Activated CD4-positive, alpha-beta T cell treated with anti-CD3 and anti-CD28 coated beads, Interleukin-2, amount 50 U/mL, for 48 hours (primary cell): ENCODE measurements at regions not wholly inside any gene's neighbourhood (a gene's known extent, or its start where the extent isn't known, plus 50 kb on each side); places are given as distances from the start of the nearest gene placed in this dataset.
A peak's percentile ranks its signal among the peaks of the same experiment; 100 is the strongest.

Source experiments
- DNase-seq, 2 experiments: peaks; one replicate each; pipeline ENCODE4 v3.0.0-alpha.2; 2020

DNA sequence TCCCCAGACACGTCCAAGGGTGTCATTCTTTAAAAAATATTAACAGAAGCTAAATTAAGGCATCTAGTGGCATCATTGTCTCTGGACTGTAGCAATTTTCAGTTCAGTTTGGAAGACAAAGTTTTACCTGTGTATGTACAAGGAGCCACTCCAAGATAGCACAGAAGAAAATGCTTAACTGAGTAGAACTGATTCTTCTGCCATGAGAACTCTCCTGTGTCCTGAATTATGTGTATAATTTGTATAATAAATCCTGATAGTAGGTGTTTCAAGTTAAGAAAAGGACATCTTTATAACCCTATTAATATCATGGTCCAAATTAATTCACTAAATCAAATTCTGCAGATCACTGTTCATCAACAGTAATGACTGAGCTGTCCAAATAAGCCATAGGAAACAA, 1104.0 kb downstream of the XPNPEP1 start:
- DNase-seq = no peak

DNA sequence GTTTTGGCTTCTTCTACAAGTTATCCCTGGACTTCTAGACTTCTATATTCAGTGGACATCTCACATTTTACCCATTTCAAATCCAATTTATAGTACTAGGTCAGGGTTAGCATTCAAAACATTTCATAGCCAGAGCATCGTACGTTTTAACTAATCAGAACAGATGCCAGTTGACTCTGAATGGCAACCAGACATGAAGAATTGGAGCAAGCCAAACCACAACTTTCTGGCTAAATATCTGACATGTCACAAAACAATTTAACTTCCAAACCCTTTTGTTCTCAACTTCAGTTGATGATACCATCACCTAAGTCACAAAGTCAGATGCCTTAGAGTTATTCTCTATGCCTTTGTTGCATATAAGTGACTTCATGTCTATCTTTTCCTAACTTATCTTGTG, 1105.7 kb downstream of the XPNPEP1 start:
- no peak for DNase-seq

DNA sequence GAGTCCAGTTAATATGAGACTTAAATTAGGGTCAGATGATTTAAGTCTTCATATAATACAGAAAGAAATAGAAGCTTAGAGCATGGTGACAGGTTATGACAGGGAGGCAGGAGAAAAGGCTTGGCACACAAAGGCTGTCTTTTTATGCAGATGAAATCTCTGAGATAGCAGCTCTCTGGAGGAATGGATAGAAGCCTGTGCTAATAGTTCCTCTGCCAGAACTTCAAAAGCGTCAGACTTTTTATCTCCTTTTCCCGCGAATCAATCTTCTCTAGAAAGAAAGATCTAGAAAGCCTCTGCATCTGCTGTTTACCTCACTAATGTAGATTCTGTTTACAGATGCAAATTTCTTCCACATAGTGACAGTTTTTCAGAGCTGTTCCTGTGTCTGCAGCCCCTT, 1106.2 kb downstream of the XPNPEP1 start:
- no peak for DNase-seq

DNA sequence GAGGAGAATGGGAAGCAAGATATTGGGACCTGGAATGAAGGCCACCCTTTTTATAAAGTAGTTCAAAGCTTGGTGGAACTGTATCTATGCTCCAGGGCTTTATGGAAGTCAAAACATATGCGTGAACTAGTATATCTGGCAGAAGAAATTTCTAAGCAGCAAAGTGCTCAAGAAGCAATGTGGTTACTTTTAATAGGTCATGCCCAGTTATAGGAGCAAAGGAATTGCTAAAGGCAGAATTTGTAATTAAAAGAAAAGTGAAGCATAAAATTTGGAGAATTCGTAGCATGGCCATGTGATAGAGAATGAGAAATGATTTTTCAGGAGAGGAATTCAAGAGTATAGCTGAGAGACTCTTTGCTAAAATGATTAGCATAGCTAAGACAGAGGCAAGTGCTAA, 1110.4 kb downstream of the XPNPEP1 start:
- DNase-seq = no peak

DNA sequence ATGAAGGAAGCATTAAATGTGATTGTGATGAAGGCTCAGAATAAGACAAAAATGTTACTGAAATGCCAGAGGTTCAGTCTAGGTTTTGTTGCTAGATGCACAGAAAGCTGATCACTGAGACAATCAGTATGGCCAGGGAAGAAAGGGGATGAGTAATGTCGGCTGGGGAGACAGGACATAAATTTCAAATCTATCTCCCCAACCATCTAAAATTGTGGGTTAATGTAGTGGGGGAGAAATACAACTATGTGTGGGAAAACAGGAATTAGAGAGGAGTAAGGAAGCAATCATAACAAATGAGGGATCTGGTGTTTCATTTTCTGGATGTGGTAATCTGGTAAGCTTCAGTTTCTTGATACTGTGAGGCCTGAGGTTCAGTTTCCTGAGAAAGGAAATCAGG, 1111.0 kb downstream of the XPNPEP1 start:
- DNase-seq = no peak

DNA sequence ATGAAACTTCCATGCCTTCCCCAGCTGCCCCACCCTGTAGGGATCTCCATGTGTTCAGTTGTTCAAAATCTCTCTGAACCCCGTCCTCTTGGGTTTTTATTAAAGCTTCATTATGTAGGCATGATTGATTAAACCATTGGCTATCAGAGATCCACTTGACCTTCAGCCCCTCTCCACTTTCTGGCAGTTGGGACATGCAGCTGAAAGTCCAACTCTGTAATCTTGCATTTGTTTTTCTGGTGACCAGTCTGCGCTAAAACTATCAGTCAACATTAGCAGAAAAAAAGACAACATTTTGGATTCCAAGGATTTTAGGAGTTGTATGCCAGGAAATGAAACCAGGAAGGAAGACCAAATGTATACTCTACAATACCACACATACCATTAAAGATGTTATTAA, 1115.1 kb downstream of the XPNPEP1 start:
- DNase-seq = no peak

DNA sequence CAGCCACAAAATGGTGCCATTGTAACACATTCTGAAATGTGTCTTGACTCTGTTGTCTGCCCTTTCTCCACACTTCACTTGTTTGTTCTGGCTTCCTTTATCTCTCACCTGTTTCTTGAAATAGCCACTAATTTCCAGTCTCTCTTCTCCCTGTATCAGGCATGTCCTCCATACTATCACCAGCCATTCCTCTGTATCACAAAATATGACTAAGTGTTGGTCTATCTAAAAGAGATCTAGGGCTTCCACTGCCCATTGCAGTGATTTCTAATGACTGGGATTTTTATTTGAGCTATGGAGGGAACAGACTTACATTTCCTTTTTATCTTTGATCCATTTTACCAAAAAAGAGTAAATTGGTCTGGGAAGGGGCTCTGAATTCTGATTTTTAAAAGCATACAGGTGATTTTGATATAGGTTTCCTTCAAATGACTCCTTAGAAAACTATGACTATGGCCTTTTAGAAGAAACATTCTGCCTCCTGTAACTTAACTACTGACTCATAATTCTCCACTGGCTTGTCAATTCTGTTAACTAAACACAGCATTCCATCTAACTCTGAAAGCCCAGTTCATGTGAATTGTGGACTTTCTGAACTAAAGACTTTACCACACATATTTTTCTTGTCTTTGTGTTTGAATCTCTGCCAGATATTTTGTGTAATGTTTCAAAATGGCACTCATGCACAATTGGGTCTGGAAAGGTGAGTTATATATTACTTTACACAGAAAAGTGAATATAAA, 1121.4 kb downstream of the XPNPEP1 start:
- DNase-seq = no peak

DNA sequence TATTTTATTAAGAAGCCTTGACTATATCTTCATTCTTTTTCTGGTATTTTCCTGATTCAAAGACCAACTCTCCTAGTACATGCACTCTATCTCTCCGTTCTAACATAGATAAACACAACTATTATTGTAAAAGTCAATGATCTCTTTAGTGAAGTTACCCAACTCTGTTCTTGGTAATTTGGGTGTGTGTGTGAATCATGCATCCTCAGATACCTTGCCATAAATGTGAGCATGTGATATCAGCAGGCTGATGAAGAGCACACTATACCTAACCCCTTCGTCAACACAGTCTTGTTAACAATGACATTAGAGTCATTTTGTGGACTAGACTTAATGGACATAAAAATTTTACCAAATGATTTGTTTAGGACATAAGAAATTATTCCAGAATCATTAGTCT, 1122.1 kb downstream of the XPNPEP1 start:
- no peak for DNase-seq

DNA sequence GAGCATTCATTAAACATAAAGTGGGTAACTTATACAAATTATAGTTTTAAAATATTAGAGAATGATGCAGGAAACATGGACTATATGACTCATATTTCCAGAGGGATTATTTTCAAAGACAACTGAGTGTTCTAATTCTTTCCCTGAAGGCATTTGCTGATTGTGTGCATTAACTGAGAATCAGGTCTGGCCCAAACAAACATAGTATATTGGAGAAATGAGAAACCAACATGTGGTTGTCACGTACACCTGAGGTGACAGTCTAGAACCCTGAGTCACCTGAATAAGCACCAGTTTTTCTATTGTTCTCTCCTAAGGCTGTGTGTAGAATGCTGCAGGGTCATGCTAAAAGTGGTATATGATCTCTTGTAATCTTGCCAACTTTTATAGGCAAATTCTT, 1125.7 kb downstream of the XPNPEP1 start:
- DNase-seq = no peak

DNA sequence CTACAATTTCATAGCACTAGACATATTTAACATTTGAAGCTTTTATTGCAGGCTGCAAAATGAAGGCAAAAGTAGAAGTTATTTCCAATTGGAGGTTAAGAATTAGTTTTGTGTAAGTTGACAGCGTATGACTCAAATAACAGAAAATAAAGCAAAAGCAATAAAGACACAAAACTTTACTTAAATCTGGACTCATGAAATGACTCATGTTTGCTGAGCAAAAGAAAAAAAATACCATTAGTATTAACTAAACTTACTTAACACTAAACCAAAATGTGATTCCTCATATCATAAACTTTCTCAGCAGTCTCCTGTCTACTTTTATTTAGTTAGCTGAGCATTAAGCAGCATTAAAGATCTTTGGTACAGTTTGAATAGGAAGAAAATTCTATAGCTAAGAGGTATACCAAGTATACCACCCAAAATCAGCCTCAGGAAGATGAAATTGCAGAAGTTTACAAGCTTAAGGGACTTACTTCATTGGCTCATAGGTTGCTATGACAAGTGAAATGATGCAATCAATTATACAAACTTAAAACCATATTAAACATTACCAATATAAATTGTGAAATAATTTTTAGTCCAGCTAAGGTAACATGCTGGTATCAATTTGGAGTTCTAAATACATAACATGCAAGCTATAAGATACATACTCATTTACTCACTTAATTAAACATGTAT, 1131.4 kb downstream of the XPNPEP1 start:
- DNase-seq = no peak

DNA sequence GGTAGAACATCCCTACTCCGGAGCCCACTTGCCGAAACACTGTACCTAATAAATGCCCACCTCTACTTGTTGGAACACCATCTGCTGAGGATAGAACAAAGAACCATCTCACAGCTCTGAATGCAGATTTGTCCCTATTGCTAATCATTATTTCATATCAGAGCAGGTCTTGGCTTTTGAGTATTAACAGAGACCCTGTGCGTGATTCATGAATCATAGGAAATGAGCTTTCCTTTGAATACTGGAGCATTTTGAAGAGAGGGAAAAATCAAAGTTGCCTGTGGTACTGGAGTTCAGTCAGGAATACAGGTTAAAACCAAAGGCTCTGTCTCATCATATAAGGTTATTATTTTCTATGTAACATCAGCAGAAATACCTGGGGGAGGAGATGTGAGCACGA, 1132.3 kb downstream of the XPNPEP1 start:
- DNase-seq = no peak

DNA sequence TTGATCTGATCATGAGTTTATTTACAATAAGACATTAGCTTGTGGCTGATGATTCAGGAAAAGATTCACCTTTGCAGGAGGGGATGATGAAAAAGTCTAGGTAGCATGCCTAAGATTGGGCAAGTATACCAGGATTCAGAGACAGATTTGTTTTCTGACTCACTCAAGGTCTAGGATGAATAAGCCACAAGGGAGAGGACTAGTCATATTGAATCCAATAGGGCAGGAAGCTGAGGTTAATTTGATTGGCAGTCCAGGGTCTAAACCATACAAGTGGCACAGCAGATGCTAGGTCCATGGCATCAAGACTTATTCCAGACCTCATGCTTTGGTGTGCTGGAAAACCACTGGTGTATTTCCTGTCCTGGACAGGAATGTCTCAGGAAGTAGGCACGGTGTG, 1133.4 kb downstream of the XPNPEP1 start:
- no peak for DNase-seq

DNA sequence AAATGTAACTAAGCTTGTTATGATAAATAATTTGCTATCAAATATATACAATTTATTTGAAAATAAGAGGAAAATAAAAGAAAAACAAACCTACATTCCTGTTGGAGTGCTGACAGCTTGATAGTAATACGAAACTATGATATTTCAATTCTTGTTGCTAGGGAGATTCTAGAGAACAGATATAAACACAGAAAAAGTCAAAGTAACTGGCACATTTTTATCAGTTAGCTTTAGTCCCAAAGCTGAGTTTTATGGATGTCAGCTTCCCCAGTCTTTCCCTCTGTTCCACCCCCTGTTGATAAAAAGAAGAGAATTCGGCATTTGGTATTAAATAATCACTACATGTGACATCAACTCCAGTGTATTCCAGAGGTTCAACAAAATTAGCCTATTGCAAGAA, 1134.0 kb downstream of the XPNPEP1 start:
- no peak for DNase-seq

DNA sequence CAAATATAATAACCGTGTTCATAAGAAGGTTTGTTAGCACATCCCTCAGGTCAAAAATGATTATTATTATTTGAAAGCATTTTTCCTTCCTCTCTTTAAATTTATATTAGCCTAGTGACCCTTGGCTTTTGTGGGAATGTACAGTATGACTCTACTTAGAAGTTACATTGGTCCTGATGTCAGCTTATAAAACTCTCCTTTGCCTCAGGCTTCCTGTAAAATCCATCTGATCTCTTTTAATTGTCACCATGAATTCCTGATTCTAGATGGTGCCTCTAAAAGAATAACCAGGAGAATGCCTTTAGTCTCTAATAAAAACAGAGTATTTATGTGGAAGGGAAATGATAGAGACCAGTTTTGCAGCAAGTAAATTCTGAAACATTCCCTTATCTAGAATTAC, 1134.4 kb downstream of the XPNPEP1 start:
- DNase-seq = no peak

DNA sequence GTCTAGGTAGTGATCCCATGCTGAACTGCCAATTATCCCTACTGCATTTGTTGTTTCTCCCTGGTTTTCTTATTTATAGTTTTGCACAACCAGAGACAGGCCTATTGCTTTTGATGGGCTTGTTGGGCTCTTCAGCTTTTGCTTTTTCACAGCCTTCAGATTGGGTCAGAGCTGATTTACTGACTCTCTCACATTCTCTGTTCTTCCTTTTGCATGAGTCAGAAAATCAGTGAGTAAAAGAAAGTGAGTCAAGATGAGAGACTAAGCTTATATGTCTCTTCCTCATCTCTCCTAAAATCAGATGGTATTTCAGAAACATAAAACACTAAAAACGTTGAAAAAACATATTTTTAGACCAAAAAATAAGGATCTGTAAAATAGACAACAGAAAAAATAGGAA, 1135.4 kb downstream of the XPNPEP1 start:
- DNase-seq = no peak

DNA sequence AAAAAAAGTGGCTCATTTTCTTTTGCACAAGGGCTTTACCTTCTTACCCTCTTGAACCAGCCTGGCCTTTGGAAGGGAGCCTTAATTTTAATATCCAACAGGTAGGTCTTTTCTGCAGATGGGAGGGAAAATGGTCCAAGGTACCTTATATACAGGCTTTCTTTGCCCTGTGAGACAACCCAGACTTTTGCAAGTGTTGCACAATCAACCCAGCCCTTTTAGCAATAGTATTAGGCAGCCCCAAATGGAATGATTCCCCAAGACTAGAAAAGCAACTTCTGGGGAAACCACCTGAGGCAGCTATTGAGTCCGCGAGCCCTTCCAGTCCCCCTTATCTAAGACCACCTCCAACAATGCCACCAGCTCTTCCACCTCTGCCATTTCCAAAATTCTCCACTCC, 1138.3 kb downstream of the XPNPEP1 start:
- DNase-seq = no peak

DNA sequence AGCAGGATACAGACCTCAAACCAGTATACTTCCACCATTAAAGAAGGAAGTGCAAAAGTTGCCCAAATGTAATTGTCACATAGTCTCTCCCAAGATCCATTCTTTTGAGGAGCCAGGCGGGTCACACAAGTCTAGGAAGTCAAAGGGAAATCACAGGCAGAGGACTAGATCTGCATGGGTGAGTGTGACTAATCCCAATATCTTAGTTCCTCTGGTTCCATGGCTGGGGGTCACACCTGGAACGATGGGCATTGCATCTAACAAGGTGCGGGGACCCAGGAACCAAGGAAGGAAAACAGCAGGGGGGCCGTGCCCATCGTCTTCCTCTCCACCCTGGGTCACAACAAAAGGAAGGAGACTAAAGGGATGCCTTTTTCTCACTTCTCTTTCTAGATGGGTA, 1138.8 kb downstream of the XPNPEP1 start:
- no peak for DNase-seq

DNA sequence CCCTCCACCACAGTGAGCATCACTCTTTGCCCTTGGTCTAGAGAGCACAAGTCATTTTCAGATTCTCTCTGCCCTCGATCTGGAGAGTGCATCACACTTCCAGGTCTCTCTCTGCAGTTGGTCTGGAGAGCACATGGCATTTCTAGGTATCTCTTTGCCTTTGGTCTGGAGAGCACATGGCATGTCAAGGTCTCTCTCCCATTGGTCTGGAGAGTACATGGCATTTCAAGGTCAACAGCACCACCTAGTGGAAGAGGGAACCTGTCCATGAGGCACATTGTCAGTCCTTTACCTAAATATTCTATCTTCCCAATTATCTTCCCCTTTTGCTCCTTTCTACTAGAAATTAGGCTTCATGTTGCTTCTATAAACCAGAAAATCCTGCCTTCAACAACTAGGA, 1139.4 kb downstream of the XPNPEP1 start:
- peak; percentile 1 to 11 for DNase-seq

DNA sequence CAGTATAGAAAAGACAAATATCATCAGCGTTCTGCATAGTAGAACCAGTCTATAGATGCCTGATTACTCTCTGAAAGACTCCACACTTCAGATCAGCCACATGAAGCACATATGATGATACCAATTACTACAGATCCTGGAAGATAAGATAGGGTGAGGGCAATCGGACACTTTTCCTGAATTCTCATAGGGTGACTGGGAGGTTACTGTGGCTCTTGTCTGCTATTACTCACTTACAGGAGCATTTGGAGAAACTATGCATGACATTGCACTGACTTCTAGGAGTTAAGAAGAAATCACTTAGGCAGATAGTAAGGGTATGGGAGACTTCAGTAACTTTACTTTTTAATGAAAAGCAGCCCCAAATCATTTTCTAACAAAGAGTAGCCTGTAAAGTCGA, 1140.9 kb downstream of the XPNPEP1 start:
- no peak for DNase-seq

DNA sequence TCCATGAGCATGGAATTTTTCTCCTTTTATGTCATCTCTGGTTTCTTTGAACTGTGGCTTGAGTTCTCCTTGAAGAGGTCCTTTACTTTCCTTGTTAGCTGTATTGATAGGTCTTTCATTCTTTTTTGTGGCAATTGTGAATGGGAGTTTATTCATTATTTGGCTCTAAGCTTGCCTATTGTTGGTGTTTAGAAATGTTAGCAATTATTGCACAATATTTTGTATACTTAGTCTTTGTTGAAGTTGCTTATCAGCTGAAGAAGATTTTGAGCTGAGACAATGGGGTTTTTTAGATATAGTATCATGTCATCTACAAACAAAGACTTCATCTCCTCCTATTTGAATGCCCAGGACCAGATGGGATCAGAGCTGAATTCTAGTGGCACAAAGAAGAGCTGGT, 1143.8 kb downstream of the XPNPEP1 start:
- no peak for DNase-seq

DNA sequence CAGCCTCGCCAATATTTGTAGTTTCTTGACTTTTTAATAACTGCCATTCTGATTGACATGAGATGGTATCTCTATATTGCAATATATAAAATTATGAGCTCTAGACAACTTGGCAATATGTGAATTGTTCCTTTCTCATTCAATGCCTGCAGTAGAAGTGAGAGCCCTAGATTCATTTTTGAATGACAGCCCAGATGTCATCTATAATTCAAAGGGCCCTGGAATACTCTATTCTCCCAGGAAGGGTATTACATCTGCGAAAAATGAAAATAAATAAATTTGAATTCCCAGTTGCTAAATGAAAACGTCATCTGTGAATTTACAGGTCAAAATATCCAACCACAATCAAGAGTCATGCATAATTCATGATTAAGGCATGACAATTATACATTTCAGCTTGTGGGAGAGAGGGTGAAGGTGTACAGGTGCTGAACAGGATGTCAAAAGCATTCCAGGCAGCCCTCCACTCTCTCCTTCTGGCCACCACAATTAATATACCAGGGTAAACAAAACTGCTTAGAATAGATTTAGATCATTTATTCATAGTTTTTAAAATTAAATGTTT, 1147.3 kb downstream of the XPNPEP1 start:
- no peak for DNase-seq

DNA sequence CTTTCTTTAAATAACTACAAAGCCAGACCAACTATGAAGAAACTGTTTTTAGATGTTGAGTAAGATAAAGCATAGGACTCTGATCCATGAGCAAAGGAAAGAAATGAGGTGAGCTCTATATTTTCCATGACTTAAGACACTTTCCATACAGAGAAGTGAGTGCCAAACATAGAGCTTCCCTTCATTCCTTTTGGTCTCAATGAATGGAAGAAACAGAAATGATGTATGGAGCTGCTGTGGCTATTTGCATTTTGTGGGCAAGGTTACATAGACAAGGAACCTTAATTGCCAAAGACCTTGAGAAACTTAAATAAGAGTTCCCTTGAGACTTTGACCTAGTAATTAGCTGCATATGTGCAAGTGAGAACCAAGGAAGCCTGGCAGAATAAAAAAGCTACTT, 1152.2 kb downstream of the XPNPEP1 start:
- DNase-seq = no peak

DNA sequence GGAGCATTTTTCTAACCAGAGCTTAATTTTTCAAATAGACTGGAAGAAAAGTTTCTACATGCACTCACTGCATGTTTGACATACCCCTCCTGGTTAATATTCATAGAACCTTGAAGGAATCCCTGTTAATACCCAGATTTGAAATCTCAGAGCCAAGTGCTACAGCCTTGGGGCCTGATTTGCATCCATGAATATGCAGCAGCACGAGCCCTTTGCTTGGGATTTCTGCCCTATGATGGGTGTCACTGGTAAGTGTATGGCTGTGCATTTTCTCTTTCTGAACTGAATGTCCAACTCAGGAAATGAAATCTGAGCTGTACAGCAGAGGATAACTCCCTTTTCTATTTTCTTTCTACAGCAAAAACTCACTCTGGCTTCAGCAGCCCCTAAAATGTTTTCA, 1157.5 kb downstream of the XPNPEP1 start:
- DNase-seq = no peak

DNA sequence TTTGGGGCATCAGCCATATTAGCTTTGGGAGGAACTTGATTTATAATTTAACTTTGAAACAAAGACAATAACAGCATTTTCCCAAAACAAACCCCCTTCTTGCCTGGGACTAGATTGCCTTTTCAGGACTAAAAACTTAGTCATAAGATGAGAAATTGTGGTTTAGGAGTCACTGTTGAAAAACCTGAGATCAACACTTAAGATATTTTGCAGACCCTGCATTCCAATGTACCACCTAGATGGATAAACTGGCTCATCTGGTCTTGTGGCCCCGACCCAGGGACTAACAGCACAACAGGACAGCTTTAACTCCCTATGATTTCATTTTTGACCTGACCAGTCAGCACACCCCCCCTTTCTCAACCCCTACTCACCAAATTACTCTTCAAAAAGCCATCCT, 1165.4 kb downstream of the XPNPEP1 start:
- DNase-seq = no peak

DNA sequence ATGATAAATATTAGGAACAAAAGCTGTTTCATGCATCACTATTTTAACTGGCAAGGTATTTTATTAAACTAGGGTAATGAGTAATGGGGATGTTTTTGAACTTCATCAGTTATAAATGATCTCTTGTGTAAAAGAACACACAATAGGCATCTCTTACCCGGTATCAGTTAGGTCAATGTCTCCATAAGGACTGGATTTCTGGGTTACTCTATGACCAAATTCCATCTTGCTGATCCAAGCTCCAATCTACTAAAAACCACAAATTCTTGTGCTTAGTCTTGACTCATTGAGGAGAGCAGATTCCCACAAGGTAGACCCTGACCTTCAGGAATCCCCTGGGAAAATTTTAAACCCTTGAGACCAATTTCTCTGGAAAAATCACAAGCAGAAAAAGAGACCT, 1167.7 kb downstream of the XPNPEP1 start:
- DNase-seq = no peak
